Lower leg skin (tissue), 3 donors: ENCODE measurements at regions not wholly inside any gene's neighbourhood (a gene's known extent, or its start where the extent isn't known, plus 50 kb on each side); places are given as distances from the start of the nearest gene placed in this dataset.

Experiments used
- POLR2A ChIP-seq, 2 donors: fragments of 450-650 bp; IDR thresholded peaks; one replicate each; pipeline ENCODE4 v1.6.1; 2016 to 2017; ENCODE audit warnings: antibody characterized with exemption in 2 of 2, mild to moderate bottlenecking in 1 of 2, moderate library complexity in 1 of 2
- TF ChIP-seq, protein P1 (sequence below), 3 donors: fragments of 450-650 bp; IDR thresholded peaks; one replicate each; pipeline ENCODE4 v1.5.1; 2016; ENCODE audit warnings: antibody characterized with exemption in 3 of 3, mild to moderate bottlenecking in 3 of 3, moderate library complexity in 2 of 3

DNA sequence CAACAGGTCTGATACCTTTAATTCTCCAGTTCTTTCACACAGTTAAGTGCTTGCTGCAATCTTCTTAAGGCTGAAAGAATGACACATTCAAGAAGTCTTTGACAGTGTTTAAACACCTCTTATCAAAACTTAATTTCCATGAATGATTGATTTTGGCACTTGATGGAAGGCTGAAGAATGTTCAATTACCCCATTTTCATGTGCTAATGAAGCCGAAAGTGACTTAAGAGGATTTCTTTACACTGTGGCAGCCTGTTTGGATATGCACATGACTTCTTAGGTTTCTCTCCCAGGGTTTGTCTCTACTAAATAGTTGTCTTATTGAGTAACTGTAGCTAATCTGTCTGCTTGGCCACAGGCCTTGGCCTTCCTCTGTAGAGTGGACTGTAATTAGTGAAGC is 81.1 kb upstream of the PRDM1 start:
- TF ChIP-seq, protein P1, sequence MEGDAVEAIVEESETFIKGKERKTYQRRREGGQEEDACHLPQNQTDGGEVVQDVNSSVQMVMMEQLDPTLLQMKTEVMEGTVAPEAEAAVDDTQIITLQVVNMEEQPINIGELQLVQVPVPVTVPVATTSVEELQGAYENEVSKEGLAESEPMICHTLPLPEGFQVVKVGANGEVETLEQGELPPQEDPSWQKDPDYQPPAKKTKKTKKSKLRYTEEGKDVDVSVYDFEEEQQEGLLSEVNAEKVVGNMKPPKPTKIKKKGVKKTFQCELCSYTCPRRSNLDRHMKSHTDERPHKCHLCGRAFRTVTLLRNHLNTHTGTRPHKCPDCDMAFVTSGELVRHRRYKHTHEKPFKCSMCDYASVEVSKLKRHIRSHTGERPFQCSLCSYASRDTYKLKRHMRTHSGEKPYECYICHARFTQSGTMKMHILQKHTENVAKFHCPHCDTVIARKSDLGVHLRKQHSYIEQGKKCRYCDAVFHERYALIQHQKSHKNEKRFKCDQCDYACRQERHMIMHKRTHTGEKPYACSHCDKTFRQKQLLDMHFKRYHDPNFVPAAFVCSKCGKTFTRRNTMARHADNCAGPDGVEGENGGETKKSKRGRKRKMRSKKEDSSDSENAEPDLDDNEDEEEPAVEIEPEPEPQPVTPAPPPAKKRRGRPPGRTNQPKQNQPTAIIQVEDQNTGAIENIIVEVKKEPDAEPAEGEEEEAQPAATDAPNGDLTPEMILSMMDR (IDR thresholded peaks at IDR 0.05) = no peak
- no peak for TF ChIP-seq POLR2A (IDR thresholded peaks at IDR 0.05)
